ENCODE measurements at regions not wholly inside any gene's neighbourhood (a gene's known extent, or its start where the extent isn't known, plus 50 kb on each side); places are given as distances from the start of the nearest gene placed in this dataset.

- BruUV-seq (replicated peaks), result no TSS peak
- DNase-seq (ENCODE audit: extremely low read depth in 1 of 4, low spot score in 3 of 4) (no peak), ATAC-seq (no peak), FAIRE-seq (no peak)
- Histone ChIP-seq H3K4me3 (no peak overlapping the region), H3K4me1 (replicated peaks in 1 of 2; ENCODE audit: control insufficient read depth in 2 of 2, insufficient read depth in 2 of 2, low read length in 2 of 2) (no peaks in the 10 kb centered on the region), H4K20me1 (replicated peaks; ENCODE audit: control insufficient read depth, insufficient read depth, low read length) (no peaks in the 10 kb centered on the region), H3K9ac (ENCODE audit: insufficient read depth in 1 of 2, low read depth in 2 of 2, low read length in 2 of 2) (no peak overlapping the region), H3K27me3 (ENCODE audit: control insufficient read depth in 2 of 2, insufficient read depth in 2 of 2, low read length in 2 of 2) (no peaks in the 10 kb centered on the region), H3K9me1 (ENCODE audit: control insufficient read depth, insufficient read depth, low read length) (no peaks in the 10 kb centered on the region), H3K27ac (ENCODE audit: extremely low read depth, low read depth, low read length) (no peak overlapping the region), H3K9me3 (replicated peaks; ENCODE audit: control insufficient read depth, insufficient read depth, low read depth, low read length) (no peaks in the 10 kb centered on the region), H3K36me3 (ENCODE audit: control insufficient read depth, insufficient read depth, low read length) (no peaks in the 10 kb centered on the region), H3K79me2 (ENCODE audit: control insufficient read depth, insufficient read depth, low read length) (no peaks in the 10 kb centered on the region), H3K4me2 (ENCODE audit: insufficient read depth, low read length) (no peak overlapping the region), H2AFZ (ENCODE audit: low read depth, low read length) (no peak overlapping the region)
- in situ Hi-C loops (cut with MboI), result no loop called here
- intact Hi-C loops (cut with micrococcal nuclease), result no loop called here
- TF ChIP-seq CEBPZ (IDR thresholded peaks at IDR 0.05; ENCODE audit: borderline replicate concordance, low read depth, low read length) (no peak), ZNF24 (IDR thresholded peaks at IDR 0.05) (no peak), CTCFL (IDR thresholded peaks at IDR 0.05; ENCODE audit: borderline replicate concordance, insufficient read depth, low read depth, low read length, poor library complexity, severe bottlenecking) (no peak), ARID1B (IDR thresholded peaks at IDR 0.05) (no peak), CSDE1 (IDR thresholded peaks at IDR 0.05) (no peak), CBX5 (IDR thresholded peaks at IDR 0.05; ENCODE audit: borderline replicate concordance, low read depth) (no peak), E2F1 (CRISPR knock-in tag; IDR thresholded peaks at IDR 0.05) (no peak), ZNF695 (CRISPR knock-in tag; IDR thresholded peaks at IDR 0.05) (no peak)
- ChIA-PET POLR2A (no interaction called here), CTCF (ENCODE audit: low intra/inter-chr PET ratio) (no interaction called here)
Observed at GRCh38 chr3:157713101-157713500, 209.9 kb upstream of the VEPH1 start.
